SK-N-MC (cell line): ENCODE measurements at regions not wholly inside any gene's neighbourhood (a gene's known extent, or its start where the extent isn't known, plus 50 kb on each side); places are given as distances from the start of the nearest gene placed in this dataset.
A peak's percentile ranks its signal among the peaks of the same experiment; 100 is the strongest.

Experiments used
- DNase-seq: peaks from one replicate; pipeline ENCODE4 v3.0.0-alpha.2; 2011; ENCODE audit warnings: low read depth, low spot score
- H3K27ac ChIP-seq: fragments of 200-600 bp; sonication (generic); 2 replicates; pipeline ENCODE4 v1.5.1; 2016; ENCODE audit warnings: mixed run types
- H3K36me3 ChIP-seq: fragments of 200-600 bp; sonication (generic); 2 replicates; pipeline ENCODE4 v1.6.1; 2017; ENCODE audit warnings: antibody characterized with exemption, low read length, mixed read lengths; ENCODE audit not compliant: insufficient read depth
- H3K4me3 ChIP-seq: fragments of 200-600 bp; sonication (generic); 2 replicates; pipeline ENCODE4 v1.5.1; 2016
- H3K9ac ChIP-seq: fragments of 200-600 bp; sonication (generic); 2 replicates; pipeline ENCODE4 v1.8.0; 2017; ENCODE audit warnings: mixed run types, mixed read lengths; ENCODE audit not compliant: insufficient read length
- H3K9me3 ChIP-seq: fragments of 200-600 bp; sonication (generic); 2 replicates; pipeline ENCODE4 v1.6.1; 2017; ENCODE audit warnings: low read depth, mild to moderate bottlenecking, antibody characterized with exemption, low read length, moderate library complexity, mixed read lengths
- EZH2 ChIP-seq: fragments of 200-600 bp; sonication (generic); IDR thresholded peaks from one replicate; pipeline ENCODE4 v1.6.1; 2017; ENCODE audit warnings: antibody characterized with exemption
- FOXP2 ChIP-seq: optimal IDR thresholded peaks from 2 replicates; pipeline ENCODE3; 2011; ENCODE audit warnings: mild to moderate bottlenecking, moderate library complexity; ENCODE audit not compliant: insufficient read depth; ENCODE audit errors: extremely low read length, control extremely low read depth
- POLR2AphosphoS5 ChIP-seq: IDR thresholded peaks from 2 replicates; pipeline ENCODE4 v1.6.1; 2012; ENCODE audit warnings: mild to moderate bottlenecking, low read depth, low read length, borderline replicate concordance

DNA sequence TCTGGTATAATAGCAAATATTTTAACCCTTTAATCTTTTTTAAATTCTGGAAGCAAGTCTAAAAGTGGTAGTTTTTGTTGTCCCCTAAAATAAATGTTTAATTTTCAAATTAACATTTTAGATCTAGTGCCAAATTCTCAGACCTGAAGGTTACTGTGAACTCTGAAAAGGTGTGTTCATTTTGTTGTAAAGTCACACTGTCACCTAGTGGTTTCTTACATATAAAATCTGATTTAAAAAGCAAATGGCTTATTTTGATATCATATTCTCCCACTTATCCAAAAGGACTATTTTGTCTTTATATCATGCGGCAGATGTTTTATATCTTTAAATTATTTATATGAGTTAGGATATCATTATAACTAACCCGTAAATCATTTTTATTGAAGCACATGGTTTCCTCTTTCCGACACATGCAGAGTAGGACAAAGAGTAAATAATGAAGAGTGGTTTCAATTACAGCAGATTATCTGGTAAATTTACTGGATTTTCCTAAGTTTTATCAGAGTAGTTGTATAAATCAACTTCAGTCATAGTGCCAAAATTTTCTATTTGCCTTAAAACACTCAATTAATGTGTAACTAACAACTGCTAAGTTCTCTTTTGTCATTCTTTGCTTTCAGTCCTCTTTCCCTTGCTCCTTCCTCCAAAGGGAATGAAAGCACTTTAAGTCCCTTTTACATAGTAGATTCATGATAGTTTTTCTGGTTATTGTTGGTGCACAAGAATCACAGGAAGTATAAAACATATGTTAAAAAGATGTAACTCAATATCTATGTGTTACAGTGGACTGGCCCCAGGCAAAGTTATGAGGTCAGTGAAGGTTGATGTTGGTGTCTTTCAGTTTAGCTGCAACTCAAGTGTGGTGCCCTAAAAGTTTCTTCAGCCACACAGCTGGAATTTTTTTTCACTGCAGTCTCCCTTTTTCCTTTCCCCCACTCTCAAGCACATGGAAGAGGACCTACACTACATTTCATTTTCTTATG, 189.6 kb downstream of the COX7C start:
- Histone ChIP-seq H3K9ac (no peak overlapping the region), H3K27ac (peak overlapping the region; percentile 17; the same call in 1 of the 2 replicates), H3K4me3 (peak overlapping the region; percentile 2; the same call in 1 of the 2 replicates), H3K36me3 (no peaks in the 10 kb centered on the region), H3K9me3 (peaks cover 3% of the 10 kb centered on the region; the same call in 1 of the 2 replicates)
- DNase-seq: peak; percentile 74
- TF ChIP-seq POLR2AphosphoS5 (peak; percentile 76; the same call in 1 of the 2 replicates), EZH2 (no peak)

DNA sequence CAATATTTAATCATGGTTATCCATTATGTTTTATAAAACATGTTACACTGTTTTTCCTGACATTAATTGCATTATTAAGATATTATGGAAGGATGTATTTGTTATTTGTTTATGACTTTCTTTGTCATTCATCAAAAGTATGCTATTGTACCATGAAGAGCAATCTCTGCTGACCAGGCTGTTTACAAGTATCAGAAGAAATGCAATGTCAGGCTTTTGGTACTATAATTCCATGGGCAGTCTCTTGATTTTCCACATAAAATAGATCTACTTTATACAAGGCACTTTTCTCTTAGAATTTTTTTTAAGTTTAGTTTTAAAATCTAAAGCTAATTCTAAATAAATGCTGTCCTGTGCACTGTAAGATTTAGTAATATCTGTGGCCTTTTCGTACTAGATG, 196.6 kb downstream of the COX7C start:
- DNase-seq: no peak
- TF ChIP-seq POLR2AphosphoS5 (no peak), FOXP2 (no peak), EZH2 (no peak)
- Histone ChIP-seq H3K27ac (no peak overlapping the region), H3K9me3 (no peaks in the 10 kb centered on the region), H3K9ac (no peak overlapping the region), H3K36me3 (no peaks in the 10 kb centered on the region), H3K4me3 (no peak overlapping the region)

DNA sequence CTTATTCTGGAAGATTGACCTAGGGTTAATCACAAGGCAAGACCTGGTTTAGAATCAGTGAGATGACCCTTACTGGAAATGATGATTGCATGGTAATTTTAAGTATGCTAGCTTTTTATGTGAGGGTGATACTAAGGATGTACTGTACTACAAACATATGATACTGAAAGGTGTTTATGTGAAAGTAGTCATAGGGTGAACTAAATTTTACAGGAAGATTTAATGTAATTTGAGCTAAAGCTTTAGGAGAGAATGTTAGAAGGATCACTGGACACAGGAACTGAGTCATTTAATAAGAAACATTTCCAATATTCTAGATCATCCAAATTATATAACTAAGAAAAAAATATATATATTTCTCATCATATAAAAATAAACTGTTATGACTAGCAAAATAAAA, 197.2 kb downstream of the COX7C start:
- DNase-seq: no peak
- H3K36me3 ChIP-seq: no peaks in the 10 kb centered on the region
- H3K9ac ChIP-seq: no peak overlapping the region
- H3K4me3 ChIP-seq: no peak overlapping the region
- H3K27ac ChIP-seq: no peak overlapping the region
- H3K9me3 ChIP-seq: no peaks in the 10 kb centered on the region
- no peak for TF ChIP-seq POLR2AphosphoS5
- TF ChIP-seq EZH2: no peak
- TF ChIP-seq FOXP2: no peak

DNA sequence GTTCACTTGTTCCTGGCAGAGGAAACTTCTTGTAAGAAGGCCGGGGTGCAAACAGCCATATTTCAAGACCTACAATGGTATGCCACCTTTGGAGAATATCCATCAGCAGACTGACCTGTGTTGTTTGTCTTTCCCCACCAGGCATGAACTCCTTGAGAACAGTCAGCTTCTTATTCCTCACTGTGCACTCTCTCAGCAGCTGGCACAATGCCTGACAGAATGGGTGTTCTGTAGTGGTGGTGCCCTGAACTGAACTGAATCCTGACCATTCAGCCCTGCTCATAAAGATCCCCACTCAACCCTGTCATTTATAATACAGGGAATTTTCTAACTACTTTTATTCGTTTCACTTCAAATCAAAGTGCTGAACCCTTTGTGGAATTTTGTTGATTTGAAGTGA, 206.9 kb downstream of the COX7C start:
- Histone ChIP-seq H3K9ac (no peak overlapping the region), H3K36me3 (no peaks in the 10 kb centered on the region), H3K27ac (no peak overlapping the region), H3K4me3 (no peak overlapping the region), H3K9me3 (no peaks in the 10 kb centered on the region)
- no peak for DNase-seq
- TF ChIP-seq POLR2AphosphoS5 (no peak), FOXP2 (no peak), EZH2 (no peak)

DNA sequence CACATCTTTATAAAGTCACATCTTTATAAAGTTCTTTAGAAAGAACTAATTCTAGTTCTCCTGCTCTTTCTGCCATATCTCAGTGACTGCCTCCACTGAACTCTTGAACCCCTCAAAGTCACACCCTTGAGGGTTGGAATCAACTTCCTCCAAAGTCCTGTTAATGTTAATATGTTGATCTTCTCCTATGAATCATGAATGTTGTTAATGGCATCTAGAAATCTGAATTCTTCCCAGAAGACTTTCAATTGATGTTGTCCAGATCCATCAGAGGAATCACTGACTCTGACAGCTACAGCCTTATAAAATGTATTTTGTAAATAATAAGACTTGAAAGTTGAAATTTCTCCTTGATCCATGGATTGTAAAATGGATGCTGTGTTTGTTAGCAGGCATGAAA, 213.4 kb downstream of the COX7C start:
- H3K9ac ChIP-seq: no peak overlapping the region
- no peak overlapping the region for H3K27ac ChIP-seq
- H3K4me3 ChIP-seq: no peak overlapping the region
- no peaks in the 10 kb centered on the region for H3K36me3 ChIP-seq
- no peaks in the 10 kb centered on the region for H3K9me3 ChIP-seq
- TF ChIP-seq EZH2: no peak
- TF ChIP-seq POLR2AphosphoS5: no peak
- DNase-seq: no peak

DNA sequence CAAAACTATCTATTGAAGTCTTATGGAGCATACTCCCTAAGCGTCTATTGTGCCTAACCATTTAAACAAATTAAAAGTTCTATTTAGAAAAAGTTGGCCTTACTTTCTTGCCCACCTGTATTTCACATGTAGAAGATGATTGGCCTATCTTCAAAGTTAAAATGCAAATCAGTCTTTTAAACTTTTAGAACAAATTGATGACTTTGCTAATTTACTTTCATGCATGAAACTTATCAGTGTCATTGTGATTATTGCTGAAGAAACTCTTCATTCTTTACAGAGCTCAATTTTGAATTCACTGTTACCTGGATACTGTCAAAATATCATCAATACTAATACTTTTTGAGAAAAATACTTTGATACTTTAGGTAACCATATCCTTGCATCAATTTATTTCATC, 216.1 kb downstream of the COX7C start:
- Histone ChIP-seq H3K9ac (no peak overlapping the region), H3K36me3 (no peaks in the 10 kb centered on the region), H3K9me3 (no peaks in the 10 kb centered on the region), H3K27ac (no peak overlapping the region), H3K4me3 (no peak overlapping the region)
- TF ChIP-seq EZH2 (no peak), FOXP2 (no peak), POLR2AphosphoS5 (no peak)
- DNase-seq: no peak

DNA sequence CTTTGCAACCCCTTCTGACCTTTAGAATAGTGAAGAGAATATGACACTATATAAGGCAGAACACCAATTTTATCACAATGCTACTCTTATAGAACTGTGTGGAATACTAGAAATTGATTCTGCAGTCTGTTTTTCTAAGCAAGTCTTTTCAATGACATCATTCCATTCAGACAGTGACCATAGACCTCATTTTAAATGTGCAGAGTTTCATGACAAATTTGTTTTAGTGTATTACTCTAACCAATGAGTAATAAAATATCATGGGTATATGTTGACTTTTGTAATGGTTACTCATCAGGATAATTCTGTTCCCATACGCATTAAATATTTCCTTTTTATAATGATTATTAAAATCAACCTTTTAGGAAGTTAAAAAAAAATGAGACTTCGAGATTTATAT, 219.9 kb downstream of the COX7C start:
- DNase-seq: no peak
- TF ChIP-seq EZH2 (no peak), FOXP2 (no peak), POLR2AphosphoS5 (no peak)
- Histone ChIP-seq H3K27ac (no peak overlapping the region), H3K4me3 (no peak overlapping the region), H3K9me3 (no peaks in the 10 kb centered on the region), H3K36me3 (no peaks in the 10 kb centered on the region), H3K9ac (no peak overlapping the region)

DNA sequence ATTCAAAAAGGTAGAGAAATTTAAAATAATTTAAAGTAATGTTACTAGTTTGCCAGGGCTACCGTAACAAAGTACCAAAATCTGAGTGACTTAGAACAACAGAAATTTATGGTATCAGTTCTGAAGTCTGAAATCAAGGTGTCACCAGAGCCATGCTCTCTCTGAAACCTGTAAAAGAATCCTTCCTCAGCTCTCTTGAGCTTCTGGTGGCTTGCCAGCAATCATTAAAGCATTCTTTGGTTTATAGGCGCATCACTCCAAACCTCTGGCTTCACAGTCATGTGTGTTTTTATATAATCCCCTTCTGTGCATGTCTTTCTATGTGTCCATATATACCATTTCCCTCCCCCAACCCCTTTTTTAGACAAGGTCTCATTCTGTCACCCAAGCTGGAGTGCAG, 220.3 kb downstream of the COX7C start:
- TF ChIP-seq FOXP2 (no peak), EZH2 (no peak), POLR2AphosphoS5 (no peak)
- Histone ChIP-seq H3K9me3 (no peaks in the 10 kb centered on the region), H3K9ac (no peak overlapping the region), H3K27ac (no peak overlapping the region), H3K4me3 (no peak overlapping the region), H3K36me3 (no peaks in the 10 kb centered on the region)
- no peak for DNase-seq
